PC-3 (cell line): ENCODE measurements at regions not wholly inside any gene's neighbourhood (a gene's known extent, or its start where the extent isn't known, plus 50 kb on each side); places are given as distances from the start of the nearest gene placed in this dataset.

ENCODE experiments used
- ATAC-seq: fragments of 200-7000 bp; cut with Tn5 transposase; 2 replicates; pipeline ENCODE4 v1.9.1; 2020; ENCODE audit warnings: mild to moderate bottlenecking, moderate library complexity
- BruUV-seq: library from RNA; stranded (reverse); fragments of 400-500 nt; replicated peaks from 2 replicates; lab custom pipeline; 2021; lab: Mats Ljungman, UMichigan
- CTCF ChIA-PET: fragments of 300-600 bp; sonication (Branson Sonifier 250); formaldehyde crosslinking; loops from one replicate; lab custom pipeline; 2022; ENCODE audit warnings: antibody characterized with exemption; lab: Charles Lee
- POLR2A ChIA-PET: fragments of 300-600 bp; sonication (Branson Sonifier 250); formaldehyde crosslinking; loops from one replicate; lab custom pipeline; 2022; ENCODE audit warnings: antibody characterized with exemption; ENCODE audit not compliant: unreplicated experiment; lab: Charles Lee
- DNase-seq: peaks from one replicate; pipeline ENCODE4 v3.0.0-alpha.2; 2015
- H2AFZ ChIP-seq: fragments of 300-600 bp; sonication (generic); 2 replicates; pipeline ENCODE4 v1.6.0; 2016; ENCODE audit warnings: antibody characterized with exemption, low read length
- H3F3A ChIP-seq: fragments of 300-600 bp; sonication (generic); one replicate; pipeline ENCODE4 v1.6.0; 2017; ENCODE audit warnings: antibody characterized with exemption, low read length, control low read depth, mild to moderate bottlenecking; ENCODE audit not compliant: unreplicated experiment
- H3K27ac ChIP-seq: fragments of 300-600 bp; sonication (generic); 2 replicates; pipeline ENCODE4 v1.5.1; 2016; ENCODE audit warnings: mild to moderate bottlenecking, low read length
- H3K27me3 ChIP-seq: fragments of 300-600 bp; sonication (generic); 2 replicates; pipeline ENCODE4 v1.6.1; 2016; ENCODE audit warnings: low read length, mixed read lengths
- H3K36me3 ChIP-seq: fragments of 300-600 bp; sonication (generic); 2 replicates; pipeline ENCODE4 v1.6.1; 2016; ENCODE audit warnings: low read depth, mixed run types, low read length, mixed read lengths
- H3K4me1 ChIP-seq: fragments of 300-600 bp; sonication (generic); 2 replicates; pipeline ENCODE4 v1.5.1; 2016; ENCODE audit warnings: low read length; ENCODE audit not compliant: insufficient read depth
- H3K4me2 ChIP-seq: fragments of 300-600 bp; sonication (generic); 2 replicates; pipeline ENCODE4 v1.6.0; 2016; ENCODE audit warnings: low read length
- H3K4me3 ChIP-seq: fragments of 300-600 bp; sonication (generic); 2 replicates; pipeline ENCODE4 v1.5.1; 2016; ENCODE audit warnings: mild to moderate bottlenecking, low read length, mixed read lengths
- H3K79me2 ChIP-seq: fragments of 300-600 bp; sonication (generic); 2 replicates; pipeline ENCODE4 v1.6.1; 2017; ENCODE audit warnings: low read length, mixed read lengths
- H3K9ac ChIP-seq: fragments of 300-600 bp; sonication (generic); 2 replicates; pipeline ENCODE4 v1.6.0; 2016; ENCODE audit warnings: mild to moderate bottlenecking, low read length
- H3K9me2 ChIP-seq: fragments of 300-600 bp; sonication (generic); replicated peaks from 2 replicates; pipeline ENCODE4 v1.6.1; 2016; ENCODE audit warnings: mixed run types, low read length, mixed read lengths
- H3K9me3 ChIP-seq: fragments of 300-600 bp; sonication (generic); 2 replicates; pipeline ENCODE4 v1.6.1; 2016; ENCODE audit warnings: low read length, mixed read lengths
- H4K20me1 ChIP-seq: fragments of 300-600 bp; sonication (generic); 2 replicates; pipeline ENCODE4 v1.6.1; 2016; ENCODE audit warnings: low read length, mixed read lengths
- EZH2 ChIP-seq: fragments of 300-600 bp; sonication (generic); IDR thresholded peaks from one replicate; pipeline ENCODE4 v1.6.1; 2017; ENCODE audit warnings: antibody characterized with exemption, mild to moderate bottlenecking, low read length; ENCODE audit not compliant: unreplicated experiment
- EZH2phosphoT487 ChIP-seq: fragments of 300-600 bp; sonication (generic); IDR thresholded peaks from 2 replicates; pipeline ENCODE4 v1.6.1; 2018; ENCODE audit warnings: mild to moderate bottlenecking, antibody characterized with exemption, low read length, borderline replicate concordance
- intact Hi-C: fragments of 100-400 bp; cut with micrococcal nuclease; formaldehyde crosslinking; loops from 2 replicates; pipeline ENCODE4 v1.9.0; 2023
- TF ChIP-seq, protein P1 (sequence below): fragments of 300-600 bp; sonication (generic); conservative IDR thresholded peaks from 2 replicates; pipeline ENCODE4 v1.5.1; 2017; ENCODE audit warnings: antibody characterized with exemption, low read depth, mild to moderate bottlenecking, low read length

DNA sequence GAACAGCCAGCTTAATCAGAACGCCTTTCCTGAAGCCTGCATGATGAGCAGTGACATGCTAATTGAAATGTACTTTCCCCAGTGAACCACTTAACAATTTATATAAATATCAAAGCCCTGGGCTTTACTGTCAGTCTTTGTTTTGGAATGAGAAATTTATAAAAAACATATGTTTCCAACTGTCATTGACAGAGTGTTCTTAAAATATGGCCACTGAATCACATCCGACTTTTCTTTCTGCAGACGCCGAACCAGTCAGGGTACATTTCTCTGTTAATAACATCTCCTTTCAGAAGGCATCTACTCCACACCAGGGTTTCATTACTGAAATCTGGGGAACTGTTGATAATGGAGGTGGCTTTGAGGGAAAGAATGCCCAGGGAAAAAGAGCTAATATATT, 343.7 kb downstream of the INSIG2 start:
- Histone ChIP-seq H3K27me3 (no peaks in the 10 kb centered on the region), H3K4me2 (no peak overlapping the region), H2AFZ (no peak overlapping the region), H3K9me3 (no peaks in the 10 kb centered on the region), H3F3A (no peaks in the 10 kb centered on the region), H4K20me1 (no peaks in the 10 kb centered on the region), H3K9ac (no peak overlapping the region; the same call in 1 of the 2 replicates), H3K36me3 (no peaks in the 10 kb centered on the region), H3K79me2 (no peaks in the 10 kb centered on the region), H3K9me2 (no peaks in the 10 kb centered on the region), H3K4me3 (no peak overlapping the region), H3K4me1 (peaks cover 22% of the 10 kb centered on the region), H3K27ac (peak overlapping the region; percentile 91)
- intact Hi-C loops, result no loop called here
- TF ChIP-seq EZH2phosphoT487 (no peak), EZH2 (no peak)
- TF ChIP-seq, protein P1, sequence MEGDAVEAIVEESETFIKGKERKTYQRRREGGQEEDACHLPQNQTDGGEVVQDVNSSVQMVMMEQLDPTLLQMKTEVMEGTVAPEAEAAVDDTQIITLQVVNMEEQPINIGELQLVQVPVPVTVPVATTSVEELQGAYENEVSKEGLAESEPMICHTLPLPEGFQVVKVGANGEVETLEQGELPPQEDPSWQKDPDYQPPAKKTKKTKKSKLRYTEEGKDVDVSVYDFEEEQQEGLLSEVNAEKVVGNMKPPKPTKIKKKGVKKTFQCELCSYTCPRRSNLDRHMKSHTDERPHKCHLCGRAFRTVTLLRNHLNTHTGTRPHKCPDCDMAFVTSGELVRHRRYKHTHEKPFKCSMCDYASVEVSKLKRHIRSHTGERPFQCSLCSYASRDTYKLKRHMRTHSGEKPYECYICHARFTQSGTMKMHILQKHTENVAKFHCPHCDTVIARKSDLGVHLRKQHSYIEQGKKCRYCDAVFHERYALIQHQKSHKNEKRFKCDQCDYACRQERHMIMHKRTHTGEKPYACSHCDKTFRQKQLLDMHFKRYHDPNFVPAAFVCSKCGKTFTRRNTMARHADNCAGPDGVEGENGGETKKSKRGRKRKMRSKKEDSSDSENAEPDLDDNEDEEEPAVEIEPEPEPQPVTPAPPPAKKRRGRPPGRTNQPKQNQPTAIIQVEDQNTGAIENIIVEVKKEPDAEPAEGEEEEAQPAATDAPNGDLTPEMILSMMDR, result no peak
- POLR2A ChIA-PET, result no interaction called here
- BruUV-seq, result no TSS peak
- no peak for DNase-seq
- CTCF ChIA-PET, result interaction anchor here (1.4 kb wide), 1 partner anchor 424 kb away, joined by 11 read pairs; no protein-coding TSS in a partner anchor
- ATAC-seq, result no peak

DNA sequence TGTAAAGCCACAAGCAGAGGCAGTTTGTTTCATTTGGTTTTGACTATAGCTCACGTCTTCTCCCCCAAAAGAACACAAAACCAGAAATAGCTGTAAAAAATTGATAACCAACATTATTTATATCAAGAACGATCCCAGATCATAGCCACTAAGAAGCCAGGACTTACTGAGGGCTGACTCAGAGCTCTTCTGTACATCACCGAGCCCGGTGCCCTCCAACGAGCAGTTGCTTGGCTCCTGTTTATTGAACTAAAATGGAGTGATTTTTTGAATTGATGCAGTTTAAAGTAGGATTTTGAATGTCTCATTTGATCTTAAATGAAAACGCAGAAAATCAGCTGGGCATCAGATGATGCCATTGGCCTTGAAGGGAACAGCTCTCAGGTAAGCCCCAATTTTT, 343.3 kb downstream of the INSIG2 start:
- Histone ChIP-seq H2AFZ (0 out of 2 replicates have a peak overlapping the region, but pooled peaks have one; percentile 5), H3K27ac (peak overlapping the region; percentile 91), H3K36me3 (no peaks in the 10 kb centered on the region), H3K79me2 (no peaks in the 10 kb centered on the region), H3K4me3 (no peak overlapping the region), H3K4me1 (peaks cover 22% of the 10 kb centered on the region), H3K27me3 (no peaks in the 10 kb centered on the region), H3K9me3 (no peaks in the 10 kb centered on the region), H3F3A (no peaks in the 10 kb centered on the region), H3K9me2 (no peaks in the 10 kb centered on the region), H3K4me2 (peak overlapping the region; percentile 54; the same call in 1 of the 2 replicates), H4K20me1 (no peaks in the 10 kb centered on the region), H3K9ac (peak overlapping the region; percentile 69)
- DNase-seq (no peak), ATAC-seq (no peak)
- no TSS peak for BruUV-seq
- CTCF ChIA-PET, result interaction anchor here (1.4 kb wide), 1 partner anchor 424 kb away, joined by 11 read pairs; no protein-coding TSS in a partner anchor
- no peak for TF ChIP-seq EZH2phosphoT487
- TF ChIP-seq, protein P1, result no peak
- TF ChIP-seq EZH2, result no peak
- POLR2A ChIA-PET, result no interaction called here
- intact Hi-C loops, result no loop called here

DNA sequence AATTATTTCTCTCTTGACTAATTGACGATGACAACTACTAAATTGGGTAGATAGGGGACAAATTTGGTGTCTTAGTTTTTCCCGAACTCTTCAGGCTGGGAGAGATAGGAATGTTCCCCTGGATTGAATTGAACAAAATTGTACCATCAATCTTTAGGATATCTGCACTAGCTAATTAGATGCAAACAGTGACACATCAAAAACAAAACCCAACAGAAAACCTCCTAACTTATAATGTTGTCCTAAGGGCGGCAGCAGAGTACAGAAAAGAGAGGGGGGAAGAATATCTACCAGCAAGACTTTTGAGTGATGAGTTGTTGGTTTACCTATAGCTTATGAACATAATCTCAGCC, 342.9 kb downstream of the INSIG2 start:
- Histone ChIP-seq H3K79me2 (no peaks in the 10 kb centered on the region), H2AFZ (peak overlapping the region; percentile 5; the same call in 1 of the 2 replicates), H3K9me2 (no peaks in the 10 kb centered on the region), H3K9me3 (no peaks in the 10 kb centered on the region), H3K9ac (peak overlapping the region; percentile 69), H3K27ac (peak overlapping the region; percentile 91), H3K4me3 (no peak overlapping the region), H4K20me1 (no peaks in the 10 kb centered on the region), H3K4me1 (peaks cover 22% of the 10 kb centered on the region), H3K4me2 (peak overlapping the region; percentile 54), H3K36me3 (no peaks in the 10 kb centered on the region), H3F3A (no peaks in the 10 kb centered on the region), H3K27me3 (no peaks in the 10 kb centered on the region)
- no peak for TF ChIP-seq EZH2
- TF ChIP-seq, protein P1, result peak; percentile 50
- no peak for TF ChIP-seq EZH2phosphoT487
- ATAC-seq (peak; percentile 39), DNase-seq (peak; percentile 46)
- ChIA-PET CTCF (interaction anchor here (0.5 to 1.4 kb wide), 4 partner anchors 97 to 424 kb away, joined by 3 to 11 read pairs (median 6); no protein-coding TSS in a partner anchor), POLR2A (no interaction called here)
- BruUV-seq, result TSS peak; percentile 35
- intact Hi-C loops, result no loop called here
